ENCODE measurements at regions not wholly inside any gene's neighbourhood (a gene's known extent, or its start where the extent isn't known, plus 50 kb on each side); places are given as distances from the start of the nearest gene placed in this dataset.

GRCh38 chr6:147891671-147892070, 383.2 kb downstream of the SAMD5 start:
- TF ChIP-seq CTCF (IDR thresholded peaks at IDR 0.05) (no peak), POLR2A (IDR thresholded peaks at IDR 0.05) (no peak)
